ENCODE measurements at regions not wholly inside any gene's neighbourhood (a gene's known extent, or its start where the extent isn't known, plus 50 kb on each side); places are given as distances from the start of the nearest gene placed in this dataset.

- no peak overlapping the region for H3K9ac ChIP-seq (ENCODE audit: extremely low read depth, insufficient read length, low read length)
- Mint-ChIP-seq H3K27ac (no peak overlapping the region), H3K9me3 (peaks cover 14% of the 10 kb centered on the region in 2 experiments; a peak in 4 of 5 replicates), H3K36me3 (ENCODE audit: insufficient read depth in 1 of 3, low read depth in 3 of 3) (no peaks in the 10 kb centered on the region), H3K4me1 (peaks cover 0 to 2% of the 10 kb centered on the region in 2 experiments; a peak in 1 of 4 replicates), H3K4me3 (no peak overlapping the region), H3K27me3 (ENCODE audit: low read depth) (peaks cover 50% of the 10 kb centered on the region)
- H3K23ac ChIP-seq (ENCODE audit: insufficient read length, low read depth, low read length) = no peak overlapping the region
- no peaks in the 10 kb centered on the region for H3K4me1 ChIP-seq (ENCODE audit: insufficient read depth, low read length)
- no peak overlapping the region for H2BK5ac ChIP-seq (ENCODE audit: insufficient read length, low read length)
- no peaks in the 10 kb centered on the region for H3K23me2 ChIP-seq (ENCODE audit: insufficient read length, low read depth, low read length, poor library complexity, severe bottlenecking)
- no peak for DNase-seq
- no peak overlapping the region for H3K18ac ChIP-seq (ENCODE audit: insufficient read length, low read depth, low read length)
- no peak overlapping the region for H2AFZ ChIP-seq (ENCODE audit: low read length)
- no peak overlapping the region for H2BK12ac ChIP-seq (ENCODE audit: insufficient read length, low read depth, low read length)
- TF ChIP-seq, protein P1, sequence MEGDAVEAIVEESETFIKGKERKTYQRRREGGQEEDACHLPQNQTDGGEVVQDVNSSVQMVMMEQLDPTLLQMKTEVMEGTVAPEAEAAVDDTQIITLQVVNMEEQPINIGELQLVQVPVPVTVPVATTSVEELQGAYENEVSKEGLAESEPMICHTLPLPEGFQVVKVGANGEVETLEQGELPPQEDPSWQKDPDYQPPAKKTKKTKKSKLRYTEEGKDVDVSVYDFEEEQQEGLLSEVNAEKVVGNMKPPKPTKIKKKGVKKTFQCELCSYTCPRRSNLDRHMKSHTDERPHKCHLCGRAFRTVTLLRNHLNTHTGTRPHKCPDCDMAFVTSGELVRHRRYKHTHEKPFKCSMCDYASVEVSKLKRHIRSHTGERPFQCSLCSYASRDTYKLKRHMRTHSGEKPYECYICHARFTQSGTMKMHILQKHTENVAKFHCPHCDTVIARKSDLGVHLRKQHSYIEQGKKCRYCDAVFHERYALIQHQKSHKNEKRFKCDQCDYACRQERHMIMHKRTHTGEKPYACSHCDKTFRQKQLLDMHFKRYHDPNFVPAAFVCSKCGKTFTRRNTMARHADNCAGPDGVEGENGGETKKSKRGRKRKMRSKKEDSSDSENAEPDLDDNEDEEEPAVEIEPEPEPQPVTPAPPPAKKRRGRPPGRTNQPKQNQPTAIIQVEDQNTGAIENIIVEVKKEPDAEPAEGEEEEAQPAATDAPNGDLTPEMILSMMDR (conservative IDR thresholded peaks at IDR 0.05) = no peak
- no peaks in the 10 kb centered on the region for H3K79me2 ChIP-seq (ENCODE audit: insufficient read depth, low read length)
- no peak overlapping the region for H3K56ac ChIP-seq (ENCODE audit: insufficient read length, low read depth, low read length)
- H3K79me1 ChIP-seq (ENCODE audit: insufficient read depth, low read depth, low read length, poor library complexity, severe bottlenecking) = no peaks in the 10 kb centered on the region
- peaks cover 2% of the 10 kb centered on the region for H4K20me1 ChIP-seq (ENCODE audit: control insufficient read depth, insufficient read depth, insufficient read length)
- H3K4me2 ChIP-seq (ENCODE audit: insufficient read depth, insufficient read length, low read length) = no peak overlapping the region
- no peak overlapping the region for H3K27ac ChIP-seq (ENCODE audit: insufficient read length, low read depth, low read length)
- H3K4ac ChIP-seq (ENCODE audit: low read depth, low read length) = no peak overlapping the region
- H3K27me3 ChIP-seq (ENCODE audit: insufficient read depth, low read length) = no peaks in the 10 kb centered on the region
- no peak overlapping the region for H4K91ac ChIP-seq (ENCODE audit: insufficient read length, low read depth, low read length)
- no peaks in the 10 kb centered on the region for H3K9me3 ChIP-seq (ENCODE audit: control insufficient read depth, low read depth, low read length)
- WGBS (ENCODE audit: extremely low coverage, insufficient read length, low lambda C conversion rate) = no CpG with 5 or more reads among the region's 3 CpGs
- H2BK15ac ChIP-seq (ENCODE audit: low read depth, low read length) = no peak overlapping the region
- H4K8ac ChIP-seq (replicated peaks; ENCODE audit: insufficient read length, low read depth, low read length) = no peak overlapping the region
- no peak overlapping the region for H3T11ph ChIP-seq (ENCODE audit: low read length)
- H2BK120ac ChIP-seq (ENCODE audit: low read depth, low read length, poor library complexity, severe bottlenecking) = no peak overlapping the region
- no peak overlapping the region for H4K5ac ChIP-seq (ENCODE audit: insufficient read length, low read depth, low read length)
- no peak overlapping the region for H3K14ac ChIP-seq (ENCODE audit: insufficient read depth, low read length)
- H2BK20ac ChIP-seq (ENCODE audit: low read depth, low read length, poor library complexity, severe bottlenecking) = no peak overlapping the region
- H2AK5ac ChIP-seq (ENCODE audit: insufficient read length, low read length) = no peak overlapping the region
Measured at GRCh38 chr20:59498291-59498690, 106.0 kb upstream of the PHACTR3 start.

Data from H9 (cell line).